Aorta (tissue), 5 donors: ENCODE measurements at regions not wholly inside any gene's neighbourhood (a gene's known extent, or its start where the extent isn't known, plus 50 kb on each side); places are given as distances from the start of the nearest gene placed in this dataset.
A peak's percentile ranks its signal among the peaks of the same experiment; 100 is the strongest.
"Not testable (repeated sequence)": the region's sequence is repeated elsewhere in the genome, so short reads cannot be mapped to it uniquely, and the experiment has no call there.

Experiments
- ATAC-seq: fragments of 200-7000 bp; cut with Tn5 transposase; one replicate; pipeline ENCODE4 v1.9.1; 2022; ENCODE audit warnings: moderate library complexity; ENCODE audit not compliant: low FRiP score
- DNase-seq, 2 donors: peaks; one replicate each; pipeline ENCODE4 v3.0.0-alpha.2; 2020
- H3K27ac ChIP-seq, 2 donors: one replicate each; pipeline ENCODE4 v1.5.1; 2013; ENCODE audit warnings: low read length in 2 of 2, mild to moderate bottlenecking in 2 of 2, moderate library complexity in 2 of 2, control low read depth in 1 of 2, inconsistent platforms in 1 of 2, low read depth in 1 of 2
- H3K27me3 ChIP-seq, 2 donors: one replicate each; pipeline ENCODE4 v1.6.1; 2013; ENCODE audit warnings: control low read depth in 1 of 2, low read length in 1 of 2, mild to moderate bottlenecking in 1 of 2, moderate library complexity in 1 of 2; ENCODE audit not compliant: insufficient read depth in 2 of 2, control insufficient read depth in 1 of 2
- H3K36me3 ChIP-seq, 2 donors: one replicate each; pipeline ENCODE4 v1.6.1; 2013; ENCODE audit warnings: control low read depth in 1 of 2, low read length in 1 of 2, mild to moderate bottlenecking in 1 of 2; ENCODE audit not compliant: insufficient read depth in 2 of 2, control insufficient read depth in 1 of 2
- H3K4me1 ChIP-seq, 2 donors: one replicate each; pipeline ENCODE4 v1.6.1; 2013; ENCODE audit warnings: low read length in 2 of 2, control low read depth in 1 of 2, mild to moderate bottlenecking in 1 of 2, moderate library complexity in 1 of 2; ENCODE audit not compliant: insufficient read depth in 2 of 2, control insufficient read depth in 1 of 2
- H3K4me3 ChIP-seq, 2 donors: one replicate each; pipeline ENCODE4 v1.5.1; 2013; ENCODE audit warnings: low read length in 2 of 2, control low read depth in 1 of 2, mild to moderate bottlenecking in 1 of 2
- H3K9me3 ChIP-seq: one replicate; pipeline ENCODE4 v1.6.1; 2013; ENCODE audit warnings: mild to moderate bottlenecking, low read length; ENCODE audit not compliant: control insufficient read depth
- WGBS, 2 donors: extraction: QIAGEN DNeasy Blood & Tissue Kit; methylation state at CpG; one replicate each; pipeline ENCODE4 v1.1.7; 2013; 5-methylcytosine and 5-hydroxymethylcytosine counted together
- intact Hi-C, 2 donors: fragments of 100-400 bp; cut with DNase I; formaldehyde crosslinking; loops; one replicate each; pipeline versions ENCODE4 v1.14.2 to v1.15.0; 2022
- donor health status: healthy with polysubstance abuse.
- donor health status: Bipolar disorder and iron deficiency.
- donor health status: DM: no; HTN: no; CAD: no.
- donor health status: DM: no; HTN: no; CAD: no.
- donor health status: DM: yes; HTN: yes; CAD: no.

DNA sequence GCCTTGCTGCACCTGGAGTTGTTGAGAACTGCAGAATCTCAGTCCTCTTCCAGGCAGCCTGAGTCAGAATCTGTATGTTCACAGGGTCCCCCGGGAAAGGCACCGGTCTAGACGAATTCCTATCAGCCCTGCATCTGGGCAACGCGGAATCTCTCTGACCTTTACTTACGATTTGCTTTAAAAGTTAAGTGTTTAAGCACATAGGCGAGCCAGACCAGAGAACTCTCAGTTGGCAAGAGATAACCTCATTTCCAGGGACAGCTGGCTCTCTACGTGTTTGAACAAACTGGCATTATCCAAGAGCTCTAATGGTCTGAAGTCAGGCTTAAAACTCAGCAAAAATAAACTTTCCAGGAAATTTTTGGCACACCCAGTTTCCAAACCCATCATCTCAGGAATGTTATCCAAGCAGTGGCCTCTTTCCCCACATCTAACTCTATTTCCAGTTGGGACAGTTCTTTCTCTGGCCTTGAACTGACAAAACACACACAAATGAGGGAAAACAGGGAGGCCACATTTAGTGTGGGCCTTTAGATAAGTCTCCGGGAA lies 53.4 kb downstream of the HES1 start:
- no peaks in the 10 kb centered on the region for H3K36me3 ChIP-seq
- intact Hi-C loops, result no loop called here

DNA sequence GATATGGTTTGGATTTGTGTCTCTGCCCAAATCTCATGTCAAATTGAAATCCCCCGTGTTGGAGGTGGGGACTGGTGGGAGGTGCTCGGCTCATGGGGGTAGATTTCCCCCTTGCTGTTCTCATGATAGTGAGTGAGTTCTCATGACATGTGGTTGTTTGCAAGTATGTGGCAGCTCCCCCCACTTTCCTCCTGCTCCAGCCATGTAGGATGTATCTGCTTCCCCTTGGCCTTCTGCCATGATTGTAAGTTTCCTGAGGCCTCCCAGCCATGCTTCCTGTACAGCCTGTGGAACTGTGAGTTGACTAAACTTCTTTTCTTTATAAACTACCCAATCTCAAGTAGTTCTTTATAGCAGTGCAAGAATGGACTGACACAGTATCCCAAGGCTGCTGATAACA lies 55.9 kb downstream of the HES1 start:
- H3K27me3 ChIP-seq, H3K4me3 ChIP-seq, H3K9me3 ChIP-seq, H3K27ac ChIP-seq, ATAC-seq, H3K4me1 ChIP-seq, DNase-seq, intact Hi-C loops, H3K36me3 ChIP-seq: not testable (repeated sequence)
- 90 to 95% methylated on average over 2 of the region's 2 CpGs for WGBS, 2 donors

More for the DNA sequence above, 53.4 kb downstream of the HES1 start:
- H3K4me3 ChIP-seq, result no peak overlapping the region
- ATAC-seq, result no peak
- H3K4me1 ChIP-seq, result peaks cover 0 to 4% of the 10 kb centered on the region in 2 donors
- no peaks in the 10 kb centered on the region for H3K9me3 ChIP-seq
- WGBS, 2 donors, result 5 to 6% methylated on average over 9 of the region's 9 CpGs
- H3K27ac ChIP-seq, result no peak overlapping the region
- H3K27me3 ChIP-seq, result no peaks in the 10 kb centered on the region
- DNase-seq, result peak in 1 of 2 donors; percentile 52

DNA sequence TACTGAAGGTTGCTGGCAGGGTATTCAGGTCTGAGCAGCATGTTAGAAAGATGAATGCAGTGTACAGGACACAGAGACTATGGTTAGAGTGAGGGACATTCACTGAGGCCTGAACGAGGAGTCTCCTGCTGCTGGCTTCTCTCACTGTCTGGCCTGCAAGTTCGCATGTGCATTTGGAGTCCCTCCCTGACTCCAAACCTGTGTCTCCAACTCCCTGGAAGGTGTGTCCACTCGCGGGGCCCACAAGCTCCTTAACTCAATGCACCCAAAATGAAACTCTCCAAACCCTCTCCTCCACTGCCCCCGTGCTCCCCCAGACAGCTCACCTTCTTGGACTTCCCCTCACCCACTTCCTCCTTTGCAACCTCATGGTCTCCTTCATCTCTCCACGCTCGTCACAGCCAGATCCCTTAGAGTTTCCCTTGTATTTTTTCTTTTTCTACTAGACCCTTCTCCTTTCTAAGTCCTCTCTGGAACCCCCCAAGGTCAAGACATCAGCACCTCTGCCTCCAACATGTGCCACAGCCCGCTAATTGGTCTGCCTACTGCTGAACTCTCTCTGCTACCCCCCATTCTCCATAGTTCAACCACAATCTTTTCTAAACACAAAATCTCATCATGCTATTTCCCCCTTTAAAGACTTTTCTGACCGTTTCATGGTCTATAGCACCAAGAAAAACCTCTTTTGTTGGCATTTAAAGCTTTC lies 58.3 kb downstream of the HES1 start:
- 89 to 91% methylated on average over 9 of the region's 9 CpGs for WGBS, 2 donors
- Histone ChIP-seq H3K27ac (no peak overlapping the region), H3K36me3 (no peaks in the 10 kb centered on the region), H3K27me3 (no peaks in the 10 kb centered on the region), H3K4me3 (no peak overlapping the region), H3K4me1 (no peaks in the 10 kb centered on the region), H3K9me3 (peaks cover 1% of the 10 kb centered on the region)
- DNase-seq (no peak), ATAC-seq (no peak)
- intact Hi-C loops, result no loop called here

DNA sequence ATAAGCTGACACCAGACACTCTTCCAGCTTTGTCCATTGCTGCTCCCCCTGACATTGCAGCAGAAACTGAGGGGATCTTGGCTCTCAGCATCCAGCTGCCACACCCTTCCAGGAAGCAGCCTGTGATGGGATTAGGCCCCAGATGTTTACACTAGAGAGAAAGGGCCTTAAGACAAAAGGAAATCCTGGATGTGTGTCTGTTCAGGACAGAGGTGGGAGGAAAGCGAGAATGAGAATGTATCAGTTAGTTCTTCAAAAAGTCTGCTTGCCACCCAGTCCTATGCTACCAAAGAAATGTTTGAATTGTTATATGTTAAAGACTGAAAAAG lies 58.8 kb downstream of the HES1 start:
- Histone ChIP-seq H3K27me3 (no peaks in the 10 kb centered on the region), H3K36me3 (no peaks in the 10 kb centered on the region), H3K4me3 (no peak overlapping the region), H3K9me3 (peaks cover 1% of the 10 kb centered on the region), H3K27ac (no peak overlapping the region), H3K4me1 (no peaks in the 10 kb centered on the region)
- no peak for DNase-seq
- intact Hi-C loops, result no loop called here
- WGBS, 2 donors, result 93 to 97% methylated on average over 1 of the region's 1 CpG
- no peak for ATAC-seq

DNA sequence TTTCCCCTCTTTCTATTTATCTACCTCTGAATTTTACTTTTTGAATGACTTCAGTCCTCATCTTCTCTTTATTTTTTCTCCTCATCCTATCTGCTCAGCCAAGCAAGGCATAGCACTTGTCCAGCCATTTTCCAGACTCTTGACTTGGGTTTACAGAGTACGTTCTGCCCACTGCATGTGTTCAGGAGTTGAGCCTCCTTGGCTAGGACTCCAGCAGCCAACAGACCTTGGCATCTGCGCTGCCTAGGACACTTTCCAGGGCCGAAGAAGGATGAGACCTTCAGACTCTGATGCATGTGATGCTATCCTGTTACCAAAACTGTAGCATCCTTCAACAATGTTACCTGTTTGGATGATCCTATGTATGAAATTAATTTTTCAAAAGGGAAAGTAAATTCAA lies 59.7 kb downstream of the HES1 start:
- Histone ChIP-seq H3K4me1 (no peaks in the 10 kb centered on the region), H3K27ac (no peak overlapping the region), H3K9me3 (peaks cover 1% of the 10 kb centered on the region), H3K36me3 (no peaks in the 10 kb centered on the region), H3K27me3 (no peaks in the 10 kb centered on the region), H3K4me3 (no peak overlapping the region)
- intact Hi-C loops, result no loop called here
- WGBS, 2 donors, result 82 to 88% methylated on average over 3 of the region's 3 CpGs
- ATAC-seq (no peak), DNase-seq (no peak)

DNA sequence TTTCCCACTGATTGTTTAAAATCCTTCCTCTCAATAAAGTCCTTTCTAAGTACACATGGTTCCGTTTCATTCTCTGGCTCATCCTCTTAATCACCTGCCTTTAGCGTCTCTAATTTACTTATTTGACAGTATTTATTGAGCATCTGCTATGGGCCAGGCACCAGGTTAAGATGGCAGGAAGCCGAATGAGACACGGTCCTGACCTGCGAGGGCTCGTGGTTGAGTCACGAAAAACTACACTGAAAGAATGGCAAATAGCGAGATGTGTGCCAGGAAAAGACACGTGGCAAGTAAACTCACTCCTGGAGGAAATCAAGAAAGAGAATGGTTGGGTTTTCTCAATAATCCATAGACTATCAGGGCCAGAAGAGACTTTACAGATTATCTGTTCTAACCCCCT lies 60.9 kb downstream of the HES1 start:
- 96 to 98% methylated on average over 9 of the region's 9 CpGs for WGBS, 2 donors
- no peaks in the 10 kb centered on the region for H3K27me3 ChIP-seq
- DNase-seq (no peak), ATAC-seq (no peak)
- intact Hi-C loops, result no loop called here
- H3K4me3 ChIP-seq, result no peak overlapping the region
- no peaks in the 10 kb centered on the region for H3K36me3 ChIP-seq
- H3K27ac ChIP-seq, result no peak overlapping the region
- H3K9me3 ChIP-seq, result peaks cover 1% of the 10 kb centered on the region
- H3K4me1 ChIP-seq, result no peaks in the 10 kb centered on the region

DNA sequence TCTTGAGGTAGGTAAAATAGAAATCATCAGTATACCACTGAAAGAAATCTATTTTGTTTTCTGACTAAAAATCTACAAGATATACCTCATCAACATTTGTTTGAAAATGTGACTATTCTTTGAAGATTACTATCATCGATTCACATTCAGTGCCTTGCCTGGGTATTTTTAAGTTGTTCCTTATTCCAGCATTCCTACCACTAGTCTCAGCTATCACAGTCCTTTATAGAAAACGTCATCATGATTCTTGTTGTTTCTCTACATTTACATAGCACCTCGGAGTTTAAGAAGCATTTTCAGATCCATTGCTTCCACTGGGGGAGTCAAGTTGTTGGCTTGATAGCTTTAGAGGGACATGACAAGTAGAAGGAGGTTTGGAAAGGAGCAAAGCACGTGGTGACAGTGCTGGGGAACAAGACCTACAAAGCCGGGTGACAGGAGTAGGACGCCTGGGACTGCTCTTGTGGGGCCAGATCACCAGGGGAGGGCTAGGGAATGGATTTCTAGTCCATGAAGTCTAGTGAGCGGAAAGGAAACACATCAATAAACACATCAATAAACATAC lies 61.5 kb downstream of the HES1 start:
- ATAC-seq (no peak), DNase-seq (no peak)
- no peaks in the 10 kb centered on the region for H3K27me3 ChIP-seq
- no peak overlapping the region for H3K27ac ChIP-seq
- 95% methylated on average over 7 of the region's 7 CpGs for WGBS, 2 donors
- intact Hi-C loops, result no loop called here
- no peaks in the 10 kb centered on the region for H3K36me3 ChIP-seq
- H3K9me3 ChIP-seq, result peaks cover 1% of the 10 kb centered on the region
- H3K4me3 ChIP-seq, result no peak overlapping the region
- no peaks in the 10 kb centered on the region for H3K4me1 ChIP-seq

DNA sequence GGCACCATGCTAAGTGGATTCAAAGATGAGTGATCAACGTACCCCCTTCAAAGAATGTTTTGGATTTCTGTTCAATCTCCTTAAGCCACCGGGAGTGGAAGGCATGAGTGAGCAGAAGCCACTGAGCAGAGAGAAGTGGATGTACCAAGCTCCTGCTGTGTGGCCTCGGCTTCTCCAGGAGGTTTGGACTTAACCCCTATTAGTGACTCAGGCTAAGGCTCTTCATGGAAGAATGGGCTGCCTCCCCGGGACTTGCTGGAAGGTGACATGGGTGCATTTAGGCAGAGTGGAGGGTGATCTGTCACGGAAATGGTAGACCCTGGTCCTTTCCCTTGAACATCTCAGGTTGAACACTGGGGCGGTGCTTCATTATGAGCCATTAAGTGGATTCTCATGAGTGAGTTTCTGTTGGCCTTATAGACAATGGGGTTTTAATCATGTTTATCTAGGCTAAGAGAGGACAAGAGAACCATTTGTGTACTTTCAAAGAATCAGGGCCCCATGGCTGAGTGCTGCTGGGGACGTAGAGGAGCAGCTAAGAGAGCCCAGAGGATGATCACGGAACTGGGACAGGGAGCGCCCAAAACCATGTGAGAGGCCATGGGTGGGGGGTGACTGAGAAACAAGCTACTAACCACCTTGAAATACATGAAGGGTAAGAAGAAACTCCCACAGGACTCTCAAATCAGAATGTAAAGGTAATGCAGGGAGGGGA lies 62.2 kb downstream of the HES1 start:
- Histone ChIP-seq H3K36me3 (no peaks in the 10 kb centered on the region), H3K4me1 (no peaks in the 10 kb centered on the region), H3K4me3 (no peak overlapping the region), H3K27ac (no peak overlapping the region), H3K9me3 (peaks cover 1% of the 10 kb centered on the region), H3K27me3 (no peaks in the 10 kb centered on the region)
- 97% methylated on average over 9 of the region's 9 CpGs for WGBS, 2 donors
- no peak for ATAC-seq
- DNase-seq, result no peak
- intact Hi-C loops, result no loop called here

DNA sequence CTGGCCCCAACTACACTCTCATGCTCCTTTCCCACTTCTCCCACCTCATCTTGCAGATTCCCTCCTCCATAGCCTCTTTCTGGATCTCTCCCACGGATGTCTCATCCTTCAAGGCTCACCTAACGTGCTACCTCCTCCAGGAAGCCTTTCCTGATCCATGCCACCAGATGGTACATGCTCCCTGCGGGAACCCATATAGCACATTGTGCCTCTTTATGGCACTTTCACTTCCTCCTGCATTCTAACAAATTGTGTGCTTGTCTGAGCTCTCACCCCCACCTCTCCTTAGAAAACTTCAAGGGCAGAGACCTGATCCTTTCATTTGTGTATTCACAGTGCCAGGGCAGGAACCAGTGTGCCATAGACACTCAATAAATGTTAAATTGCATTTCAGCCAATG lies 63.0 kb downstream of the HES1 start:
- intact Hi-C loops, result no loop called here
- ATAC-seq (no peak), DNase-seq (no peak)
- no peaks in the 10 kb centered on the region for H3K4me1 ChIP-seq
- peaks cover 1% of the 10 kb centered on the region for H3K9me3 ChIP-seq
- H3K4me3 ChIP-seq, result no peak overlapping the region
- H3K36me3 ChIP-seq, result no peaks in the 10 kb centered on the region
- WGBS, 2 donors, result 93 to 97% methylated on average over 3 of the region's 3 CpGs
- no peak overlapping the region for H3K27ac ChIP-seq
- no peaks in the 10 kb centered on the region for H3K27me3 ChIP-seq
